HG02981 (cell line): ENCODE measurements at regions not wholly inside any gene's neighbourhood (a gene's known extent, or its start where the extent isn't known, plus 50 kb on each side); places are given as distances from the start of the nearest gene placed in this dataset.

ENCODE experiments used
- ATAC-seq: cut with Tn5 transposase; IDR thresholded peaks from one replicate; pipeline ENCODE4 v1.9.1; 2021; ENCODE audit warnings: mild to moderate bottlenecking, moderate library complexity; ENCODE audit not compliant: unreplicated experiment

DNA sequence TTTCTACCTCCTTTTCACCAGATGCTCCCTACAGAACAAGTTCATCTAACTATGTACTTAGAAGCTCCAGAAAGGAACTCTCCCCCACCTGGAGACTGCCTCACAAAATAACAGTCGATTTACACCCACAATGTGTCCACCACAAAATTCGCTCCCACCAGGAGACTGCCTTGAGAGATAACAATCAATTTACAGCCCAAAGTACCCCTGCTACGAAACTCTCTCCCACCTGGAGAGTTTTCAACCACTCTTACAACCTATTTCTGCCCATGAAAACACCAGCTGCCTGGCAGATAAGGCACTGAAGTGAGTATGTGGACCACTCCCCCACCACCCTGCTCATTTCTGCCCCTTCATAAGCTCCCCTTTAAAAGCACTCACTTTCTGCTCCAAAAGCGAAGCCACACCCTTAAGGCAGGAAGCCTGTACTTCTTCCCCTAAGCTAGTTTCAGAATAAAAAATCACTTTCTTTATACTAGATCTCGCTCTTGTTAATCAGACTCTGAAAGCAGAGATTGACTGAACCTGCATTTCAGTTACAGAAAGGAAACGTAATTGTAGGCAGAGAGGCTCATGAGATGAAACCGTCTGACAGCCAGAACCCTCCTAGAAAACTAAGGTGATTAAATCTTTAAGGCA lies 94.4 kb upstream of the RBBP8 start:
- ATAC-seq: peak; percentile 53

DNA sequence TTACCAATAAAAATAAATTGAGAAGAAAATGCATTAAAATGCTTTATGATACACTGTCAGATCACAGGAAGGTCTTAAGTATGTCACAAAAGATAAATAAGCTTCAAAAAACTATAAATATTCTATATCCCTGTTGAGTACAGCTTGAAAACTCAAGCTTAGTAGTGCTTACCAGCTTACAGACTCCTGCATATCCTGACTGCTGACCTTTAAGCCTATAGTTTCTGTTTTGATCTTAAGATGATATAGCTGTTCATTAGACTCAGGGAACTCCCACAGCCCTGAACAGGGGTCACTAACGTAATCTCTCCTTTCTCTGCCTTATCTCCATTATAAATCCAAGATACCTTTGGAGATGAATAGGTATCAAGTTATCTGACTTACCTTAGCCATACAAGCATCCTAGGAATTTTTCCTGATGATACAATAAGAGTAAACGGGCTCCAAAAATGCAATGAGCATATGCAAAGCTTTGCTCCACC lies 93.7 kb upstream of the RBBP8 start:
- ATAC-seq: no peak

DNA sequence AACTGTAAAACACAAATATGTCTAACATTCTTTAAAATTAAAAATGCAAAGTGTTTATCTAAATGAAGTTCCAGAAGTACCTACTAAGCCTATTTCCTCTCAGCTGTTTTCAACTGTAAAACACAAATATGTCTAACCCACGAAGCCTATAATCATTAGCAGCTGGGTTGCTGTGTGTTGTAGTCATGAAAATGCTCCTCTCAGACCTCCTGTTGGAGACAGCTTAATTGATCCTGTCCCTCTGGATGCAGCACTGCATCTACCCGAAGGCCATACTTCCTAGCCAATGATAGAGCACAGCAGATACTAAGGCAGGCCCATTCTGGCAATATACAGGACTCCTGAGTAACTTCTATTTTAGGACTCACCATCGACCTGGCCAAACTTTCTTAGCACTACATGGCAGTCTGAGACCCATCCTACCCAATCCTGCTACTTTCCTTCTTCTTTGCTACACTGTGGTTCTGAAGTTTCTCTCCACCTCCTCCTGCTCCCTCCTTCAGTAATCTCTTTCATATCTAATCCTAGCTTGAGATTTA lies 92.5 kb upstream of the RBBP8 start:
- ATAC-seq: no peak

DNA sequence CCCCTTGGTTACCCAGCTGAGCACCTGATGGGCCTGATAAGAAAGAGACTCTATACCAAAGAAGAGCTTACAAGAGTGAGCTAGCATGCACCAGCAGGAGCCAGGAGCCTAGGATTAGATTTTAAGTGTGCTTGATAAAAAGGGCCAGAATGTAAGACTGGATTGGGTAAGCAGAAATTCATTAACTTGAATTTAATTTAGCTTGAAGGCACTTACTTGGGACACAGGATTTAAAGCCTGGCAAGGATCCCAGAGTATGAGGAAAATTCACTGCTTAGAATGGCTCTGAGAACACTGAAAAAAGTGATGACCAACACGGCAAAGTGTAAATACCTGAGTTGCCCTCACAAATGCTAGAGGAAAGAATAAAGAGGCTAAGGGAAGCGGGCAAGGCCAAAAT lies 91.3 kb upstream of the RBBP8 start:
- no peak for ATAC-seq

DNA sequence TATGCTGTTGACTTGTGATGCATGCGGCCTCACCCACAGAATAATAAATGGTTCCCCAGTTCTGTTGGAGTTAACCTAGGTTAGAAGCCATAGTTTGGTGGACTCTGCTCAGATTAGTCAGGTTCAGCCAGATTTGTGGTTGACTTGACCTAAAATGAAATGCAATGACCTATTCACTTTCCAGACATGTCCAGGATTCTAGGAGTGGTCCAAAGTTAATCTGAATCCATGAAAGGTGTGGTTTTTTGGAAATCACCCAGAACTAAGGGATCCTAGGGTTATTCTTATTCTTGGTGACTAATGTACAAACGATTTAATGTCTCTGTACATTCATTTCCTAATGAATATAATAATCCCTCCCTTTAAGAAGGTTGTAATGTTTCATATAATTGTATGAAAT lies 88.9 kb upstream of the RBBP8 start:
- no peak for ATAC-seq

DNA sequence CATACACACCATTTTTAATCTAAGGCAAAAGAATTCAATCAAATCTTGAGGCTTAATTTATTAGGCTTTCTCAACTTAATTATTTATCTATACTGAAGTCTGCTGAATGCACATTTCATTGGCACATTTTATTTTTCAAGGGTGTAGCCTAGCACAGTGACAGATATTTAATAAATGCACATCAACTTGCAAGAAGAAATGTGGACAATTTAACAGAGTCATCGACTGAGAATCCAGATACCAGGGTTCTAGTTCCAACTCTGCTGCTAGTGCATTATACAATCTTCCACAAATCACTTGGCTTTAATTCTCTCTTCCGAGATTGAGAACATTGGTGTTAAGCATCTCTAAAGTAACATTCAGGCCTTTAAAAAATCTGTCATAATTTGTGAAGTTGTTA lies 88.5 kb upstream of the RBBP8 start:
- no peak for ATAC-seq

DNA sequence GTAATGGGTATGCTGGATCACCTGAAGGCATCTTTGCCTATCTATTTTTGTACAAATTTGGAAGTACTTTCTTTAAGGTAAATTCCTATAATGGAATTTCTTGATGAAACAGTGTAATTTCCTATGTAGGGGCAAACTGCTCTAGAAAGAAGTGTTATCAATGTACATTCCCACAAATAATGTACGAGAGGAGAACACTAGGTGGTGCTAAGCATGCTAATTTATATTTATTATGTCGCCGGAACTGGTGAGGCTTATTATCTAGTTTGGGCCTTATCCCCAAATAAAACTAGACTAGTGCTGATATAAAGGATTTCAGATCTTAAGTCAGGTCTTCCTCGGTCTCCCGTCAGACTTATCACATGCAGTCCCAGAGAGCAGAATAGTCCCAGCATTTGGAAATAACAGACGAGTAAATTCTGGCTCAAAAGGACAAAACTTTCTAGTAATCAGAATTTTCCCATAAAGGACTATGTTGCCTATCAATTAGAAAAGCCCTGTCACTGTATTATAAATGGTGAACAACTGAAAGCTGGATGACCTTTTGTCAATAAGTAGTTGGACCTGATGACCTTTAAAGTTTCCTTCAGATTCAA lies 86.9 kb upstream of the RBBP8 start:
- no peak for ATAC-seq

DNA sequence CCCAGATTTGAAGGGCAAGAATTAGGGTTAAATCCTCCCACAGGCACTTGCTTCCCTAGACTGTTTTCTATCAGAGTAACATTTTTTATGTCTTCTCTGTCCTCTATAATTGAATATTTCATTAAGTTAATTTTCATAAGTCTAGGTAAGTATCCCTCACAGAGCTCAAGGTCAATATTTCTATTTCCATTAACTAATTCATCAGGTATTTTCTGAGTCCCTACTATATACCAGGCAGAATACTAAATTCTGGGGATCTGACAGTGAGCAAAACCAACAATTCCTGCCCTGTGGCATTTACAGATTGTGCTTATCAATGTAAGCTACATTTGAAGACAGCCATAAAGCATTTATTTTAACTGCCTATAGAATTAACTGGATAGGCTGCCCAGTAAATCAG lies 86.4 kb upstream of the RBBP8 start:
- ATAC-seq: no peak

DNA sequence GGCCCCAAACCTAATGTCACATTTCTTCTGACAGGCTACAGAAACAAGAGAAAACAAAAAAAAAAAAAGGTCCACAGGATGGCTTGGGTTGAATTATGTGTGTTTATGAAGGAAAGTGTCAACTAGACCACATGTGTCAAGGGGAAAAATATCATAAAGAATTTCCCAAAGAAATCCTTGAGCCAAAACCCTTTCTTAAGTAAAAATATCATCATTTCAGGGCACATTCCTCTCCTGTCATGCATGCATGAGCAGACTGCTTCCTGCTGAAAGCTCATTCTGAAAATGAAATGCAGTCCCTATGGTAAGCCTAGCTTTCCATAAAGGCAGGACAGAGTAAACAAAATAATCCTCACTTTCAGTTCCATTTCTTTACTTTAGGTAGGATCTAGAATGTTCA lies 85.7 kb upstream of the RBBP8 start:
- ATAC-seq: no peak

DNA sequence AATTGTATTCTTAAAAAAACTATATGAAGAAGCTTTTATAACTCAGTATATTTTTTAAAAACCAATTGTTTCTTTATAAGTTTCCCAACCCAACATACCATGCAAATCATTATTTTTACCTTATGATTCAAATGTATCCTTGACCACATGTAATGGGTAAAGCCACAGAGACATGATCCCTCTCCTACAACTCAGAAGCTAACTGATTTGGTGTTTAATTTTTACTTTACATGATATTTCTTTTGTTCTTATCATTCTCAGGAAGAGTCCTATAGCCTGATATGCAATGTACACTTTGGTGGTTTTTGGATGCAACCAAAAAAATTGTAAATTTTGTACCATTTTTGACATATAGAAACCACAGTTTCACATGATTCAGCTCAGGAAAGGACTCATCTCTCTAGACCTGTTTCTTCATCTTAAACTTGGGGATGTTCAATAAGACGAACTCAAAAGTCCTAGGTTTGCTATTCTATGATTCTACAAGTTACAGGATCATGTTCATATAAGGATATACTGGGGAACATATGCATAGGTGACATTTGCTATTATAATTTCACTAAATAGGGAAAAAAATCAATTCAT lies 85.2 kb upstream of the RBBP8 start:
- no peak for ATAC-seq

DNA sequence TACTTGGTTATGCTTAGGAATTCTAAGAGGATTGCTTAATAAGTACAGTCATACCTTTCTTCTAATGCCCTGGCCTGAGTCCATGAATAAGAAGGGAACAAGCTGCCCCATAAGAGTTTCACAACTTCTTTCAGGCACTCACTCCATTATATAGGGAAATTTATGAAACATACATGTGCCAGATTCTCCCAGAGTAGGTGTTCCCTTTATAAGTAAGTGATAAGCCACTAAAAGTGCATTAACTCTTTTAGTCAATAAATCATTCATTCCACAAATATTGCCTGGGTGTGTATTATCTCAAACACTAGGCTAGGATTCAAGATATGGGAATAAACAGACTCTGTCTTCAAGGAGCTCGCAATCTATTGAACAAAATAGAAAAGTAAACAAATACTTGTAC lies 84.5 kb upstream of the RBBP8 start:
- no peak for ATAC-seq

DNA sequence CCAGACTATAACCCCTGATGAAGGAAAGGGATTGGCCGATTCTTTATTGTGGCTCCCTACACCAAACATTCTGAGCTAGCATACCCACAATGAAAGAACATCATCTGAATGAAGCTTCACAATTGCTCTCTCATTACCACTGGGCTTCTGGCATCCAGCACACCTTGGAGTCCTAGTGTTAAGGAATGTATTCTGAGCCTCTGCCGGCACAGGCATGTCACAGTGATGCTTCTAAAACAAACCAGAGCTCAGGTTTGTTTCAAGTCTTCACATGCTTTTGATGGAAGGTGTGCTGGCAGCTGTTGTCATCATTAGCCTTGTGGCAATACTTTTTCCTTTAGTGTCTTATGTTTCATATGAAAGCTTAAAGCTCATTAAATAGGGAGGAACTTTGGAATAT lies 76.3 kb upstream of the RBBP8 start:
- ATAC-seq: no peak

DNA sequence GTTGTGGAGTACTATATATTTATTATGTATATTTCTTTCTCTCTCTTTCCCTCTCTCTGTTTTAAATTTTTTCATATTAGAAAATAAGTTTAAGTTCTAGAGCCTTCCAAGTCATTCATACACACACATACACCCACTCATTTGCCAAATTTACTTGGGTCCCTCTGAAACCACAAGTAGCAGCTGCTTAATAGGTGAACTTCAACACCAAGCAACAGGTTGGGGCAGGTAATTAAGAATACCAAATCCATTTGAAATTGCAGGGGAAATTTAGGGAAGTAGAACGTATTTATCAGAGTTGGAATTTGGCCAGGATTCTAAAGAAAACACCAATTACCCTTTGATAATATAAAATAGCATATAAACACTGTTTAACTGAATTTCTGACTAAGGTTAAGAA lies 75.0 kb upstream of the RBBP8 start:
- no peak for ATAC-seq

DNA sequence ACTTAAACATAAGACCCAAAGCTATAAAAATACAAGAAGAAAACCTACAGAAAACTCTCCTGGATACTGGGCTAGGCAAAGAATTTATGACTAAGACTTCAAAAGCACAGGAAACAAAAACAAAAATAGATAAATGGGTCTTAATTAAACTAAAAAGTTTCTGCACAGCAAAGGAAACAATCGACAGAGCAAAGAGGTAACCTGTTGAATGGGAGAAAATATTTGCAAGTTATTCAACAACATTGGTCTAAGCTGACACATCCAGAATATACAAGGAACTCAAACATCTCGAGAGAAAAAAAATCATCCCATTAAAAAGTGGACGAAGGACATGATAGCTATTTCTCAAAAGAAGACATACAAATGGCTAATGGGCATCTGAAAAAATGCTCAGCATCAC lies 72.3 kb upstream of the RBBP8 start:
- ATAC-seq: no peak

DNA sequence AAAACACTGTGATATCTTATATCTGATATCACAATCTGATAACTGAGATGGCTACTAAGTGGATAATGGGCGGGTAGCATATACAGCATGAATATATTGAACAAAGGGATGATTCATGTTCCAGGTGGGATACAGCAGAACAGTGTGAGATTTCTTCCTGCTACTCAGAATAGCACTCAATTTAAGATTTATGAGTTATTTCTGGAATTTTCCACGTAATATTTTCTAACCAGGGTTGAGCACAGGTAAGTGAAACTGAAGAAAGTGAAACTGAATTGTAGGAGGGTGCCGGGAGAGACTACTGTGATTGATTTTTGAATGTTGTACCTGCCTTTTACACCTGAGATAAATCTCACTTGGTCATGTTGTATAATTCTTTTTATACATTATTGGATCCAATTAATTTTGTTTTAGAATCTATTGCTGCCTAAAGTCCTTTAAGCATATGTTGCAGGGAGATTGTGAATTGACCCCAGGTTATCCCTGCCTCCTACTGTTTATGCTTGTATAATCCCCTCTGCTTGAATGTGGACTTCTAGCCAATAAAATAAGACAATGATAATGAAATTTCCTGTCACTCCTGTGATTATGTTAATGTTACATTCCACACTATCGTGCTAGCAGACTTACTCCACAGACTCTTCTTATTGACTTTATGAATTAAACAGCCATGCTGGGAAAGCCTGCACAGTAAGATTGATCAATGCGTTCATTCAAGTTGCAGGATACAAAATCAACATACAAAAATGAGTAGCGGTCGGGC lies 67.6 kb upstream of the RBBP8 start:
- no peak for ATAC-seq

DNA sequence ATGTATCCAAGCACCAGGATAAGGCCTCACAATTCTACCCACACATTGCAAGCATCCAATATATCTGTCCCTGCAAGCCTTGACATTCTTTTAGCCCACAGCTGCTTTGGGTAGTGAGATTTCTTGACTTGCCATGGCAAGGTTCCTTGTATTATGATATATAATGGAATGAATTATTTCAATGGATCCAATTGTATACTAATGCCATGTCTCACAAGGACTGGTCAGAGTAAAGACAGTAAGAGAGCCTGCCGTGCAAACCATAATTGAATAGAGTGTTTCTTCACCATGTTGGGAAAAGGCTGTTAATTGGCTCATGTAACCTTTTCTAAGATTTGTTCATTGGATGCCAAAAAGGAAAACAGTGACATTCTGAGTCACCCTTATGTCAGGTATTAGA lies 64.3 kb upstream of the RBBP8 start:
- no peak for ATAC-seq

DNA sequence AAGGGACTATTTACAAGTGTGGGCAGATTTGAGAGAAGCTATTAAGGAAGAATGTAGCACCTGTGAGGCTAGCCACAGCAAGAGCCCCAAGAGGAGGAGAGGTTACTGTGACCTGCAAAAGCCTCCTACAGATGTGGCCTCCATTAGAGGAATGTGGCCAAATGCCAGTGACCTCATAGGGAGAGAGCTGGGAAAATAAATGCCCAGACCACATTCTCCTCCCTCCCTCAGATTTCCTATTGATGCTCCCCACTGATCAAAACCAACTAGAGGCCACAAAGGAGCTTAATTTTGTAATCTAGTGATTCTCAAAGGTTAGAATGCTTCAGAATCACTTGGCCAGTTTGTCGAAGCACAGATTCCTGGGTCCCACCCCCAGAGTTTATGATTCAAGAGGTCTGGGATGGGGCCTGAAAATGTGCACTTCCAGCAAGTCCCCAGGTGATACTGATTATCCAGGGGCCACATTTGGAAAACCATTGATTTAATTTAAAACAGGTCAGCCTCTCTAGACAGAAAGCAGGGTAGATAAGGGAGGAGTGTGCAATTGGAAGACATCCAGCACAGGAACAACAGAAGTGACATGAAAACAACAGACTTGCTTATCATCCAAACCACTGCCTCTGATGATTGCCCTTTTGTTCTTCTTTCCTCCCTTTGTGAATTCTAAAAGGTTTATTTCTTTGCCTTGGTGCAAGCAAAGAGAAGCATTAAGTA lies 61.2 kb upstream of the RBBP8 start:
- no peak for ATAC-seq

DNA sequence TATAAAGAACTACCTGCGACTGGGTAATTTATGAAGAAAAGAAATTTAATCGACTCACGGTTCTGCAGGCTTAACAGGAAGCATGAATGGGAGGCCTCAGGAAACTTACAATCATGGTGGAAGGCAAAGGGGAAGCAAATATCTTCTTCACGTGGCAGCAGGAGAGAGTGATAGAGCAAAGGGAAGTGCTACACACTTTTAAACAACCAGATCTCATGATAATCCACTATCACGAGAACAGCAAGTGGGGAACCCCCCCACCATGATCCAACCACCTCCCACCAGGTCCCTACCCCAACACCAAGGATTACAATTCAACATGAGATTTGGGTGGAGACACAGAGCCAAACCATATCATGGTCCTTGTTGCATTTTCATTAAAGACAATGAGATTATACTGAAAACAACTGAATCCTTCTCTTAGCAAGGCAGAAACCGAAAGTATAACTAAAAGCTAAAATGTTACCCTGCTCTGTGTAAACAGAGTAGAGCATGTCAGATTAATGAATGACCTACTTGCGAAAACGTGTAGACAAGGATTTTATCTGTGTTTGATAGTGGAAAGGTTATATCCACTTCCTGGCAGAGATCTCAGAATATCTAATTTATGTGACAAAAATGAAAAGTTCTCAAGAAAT lies 60.1 kb upstream of the RBBP8 start:
- ATAC-seq: peak; percentile 84

DNA sequence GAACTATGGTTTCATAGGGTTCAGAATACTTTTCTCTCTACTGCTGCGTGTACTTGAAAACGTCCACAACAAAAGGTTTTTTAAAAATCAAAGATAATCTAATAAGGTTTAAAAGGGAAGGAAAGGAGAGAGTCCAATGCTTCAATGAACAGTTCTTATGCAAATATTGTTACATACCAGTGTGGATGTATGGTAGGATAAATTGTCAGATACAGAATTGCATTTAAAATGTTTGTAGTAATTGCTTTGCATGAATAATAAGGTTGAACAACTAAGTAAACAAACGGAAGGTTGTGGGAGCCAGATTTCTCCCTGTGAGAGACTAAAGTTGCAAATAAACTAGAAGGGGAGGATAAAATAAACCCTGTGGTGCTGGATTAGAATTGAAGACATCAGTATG lies 53.8 kb upstream of the RBBP8 start:
- ATAC-seq: no peak

DNA sequence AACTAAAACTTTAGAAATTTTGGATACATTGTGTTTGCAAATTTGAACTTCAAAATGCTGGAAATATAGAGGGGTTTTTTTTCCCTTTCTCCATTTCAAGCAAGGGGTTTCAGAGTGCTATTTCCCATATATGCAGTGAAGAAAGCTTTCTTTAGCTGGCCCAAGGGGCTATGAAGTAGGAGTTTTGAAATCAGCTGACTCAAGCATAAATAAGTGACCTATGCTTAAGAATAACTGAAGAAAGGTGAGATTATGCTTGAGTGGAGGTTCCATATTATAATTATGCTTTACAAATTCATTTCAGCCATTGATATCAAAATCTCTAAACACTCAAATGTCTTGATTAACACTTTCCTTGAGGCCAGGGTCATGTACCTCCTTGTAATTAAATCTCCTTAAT lies 51.0 kb upstream of the RBBP8 start:
- ATAC-seq: no peak

DNA sequence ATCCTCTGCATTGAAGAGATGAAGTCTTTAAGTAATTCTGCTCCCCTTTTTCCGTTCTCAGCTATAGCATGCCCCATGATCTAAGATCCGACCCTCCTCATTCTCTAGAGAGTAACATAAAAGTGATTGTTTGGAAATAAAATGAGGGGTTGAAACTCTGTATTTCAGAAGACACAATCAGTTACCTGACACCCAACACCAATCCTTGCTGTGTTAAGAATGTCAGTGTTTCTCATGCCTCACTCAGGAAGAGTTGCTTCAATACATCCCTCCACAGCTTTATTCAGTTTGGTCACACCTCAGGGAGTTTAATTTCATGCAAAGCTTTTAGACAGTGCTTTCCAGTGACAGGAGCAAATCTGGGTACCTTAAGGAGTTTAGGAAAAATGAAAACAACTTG lies 49.9 kb upstream of the RBBP8 start:
- no peak for ATAC-seq
